ENCODE measurements at regions not wholly inside any gene's neighbourhood (a gene's known extent, or its start where the extent isn't known, plus 50 kb on each side); places are given as distances from the start of the nearest gene placed in this dataset.

- no peaks in the 10 kb centered on the region for H4K20me1 ChIP-seq (ENCODE audit: control insufficient read depth, extremely low read depth, insufficient read depth, low read length)
- H3K9ac ChIP-seq (ENCODE audit: insufficient read depth, low read length) = no peak overlapping the region
- no peaks in the 10 kb centered on the region for H3K27me3 ChIP-seq (ENCODE audit: control insufficient read depth, insufficient read depth, low read length)
- H3K4me1 ChIP-seq (ENCODE audit: control insufficient read depth, extremely low read depth, insufficient read depth, low read length) = no peaks in the 10 kb centered on the region
- no peak overlapping the region for H2AFZ ChIP-seq (ENCODE audit: low read length)
- H3K27ac ChIP-seq (ENCODE audit: insufficient read depth, low read length) = no peak overlapping the region
- H3K4me2 ChIP-seq (ENCODE audit: extremely low read depth, insufficient read depth, low read length) = no peak overlapping the region
- DNase-seq (ENCODE audit: low read depth in 2 of 2) = peak; percentile 32 to 54
- TF ChIP-seq EZH2 (IDR thresholded peaks at IDR 0.05; ENCODE audit: low read length, missing control alignments) = no peak
- TF ChIP-seq CTCF (conservative IDR thresholded peaks at IDR 0.05 in 1 of 2, IDR thresholded peaks at IDR 0.05 in 1 of 2; ENCODE audit: low read depth in 1 of 2, low read length in 2 of 2) = peak; percentile 74 to 87
- no peak overlapping the region for H3K4me3 ChIP-seq (replicated peaks in 1 of 4; ENCODE audit: control extremely low read depth in 1 of 4, insufficient read depth in 1 of 4, low read depth in 3 of 4, low read length in 4 of 4)
- H3K36me3 ChIP-seq (ENCODE audit: control insufficient read depth, insufficient read depth, low read length) = no peaks in the 10 kb centered on the region
- H3K79me2 ChIP-seq (ENCODE audit: control insufficient read depth, insufficient read depth, low read length) = no peaks in the 10 kb centered on the region
- H3K9me3 ChIP-seq (ENCODE audit: control insufficient read depth, insufficient read depth, low read depth, low read length) = no peaks in the 10 kb centered on the region
Measured at GRCh38 chr4:27684610-27685011, 824.0 kb downstream of the STIM2 start.

GRCh38 chr4:27685091-27685490 lies 824.5 kb downstream of the STIM2 start:
- Histone ChIP-seq H3K4me2 (ENCODE audit: extremely low read depth, insufficient read depth, low read length) (no peak overlapping the region), H2AFZ (ENCODE audit: low read length) (no peak overlapping the region), H3K79me2 (ENCODE audit: control insufficient read depth, insufficient read depth, low read length) (no peaks in the 10 kb centered on the region), H3K4me1 (ENCODE audit: control insufficient read depth, extremely low read depth, insufficient read depth, low read length) (no peaks in the 10 kb centered on the region), H3K27ac (ENCODE audit: insufficient read depth, low read length) (no peak overlapping the region), H4K20me1 (ENCODE audit: control insufficient read depth, extremely low read depth, insufficient read depth, low read length) (no peaks in the 10 kb centered on the region), H3K27me3 (ENCODE audit: control insufficient read depth, insufficient read depth, low read length) (no peaks in the 10 kb centered on the region), H3K4me3 (replicated peaks in 1 of 4; ENCODE audit: control extremely low read depth in 1 of 4, insufficient read depth in 1 of 4, low read depth in 3 of 4, low read length in 4 of 4) (no peak overlapping the region), H3K9ac (ENCODE audit: insufficient read depth, low read length) (no peak overlapping the region), H3K36me3 (ENCODE audit: control insufficient read depth, insufficient read depth, low read length) (no peaks in the 10 kb centered on the region), H3K9me3 (ENCODE audit: control insufficient read depth, insufficient read depth, low read depth, low read length) (no peaks in the 10 kb centered on the region)
- TF ChIP-seq CTCF (conservative IDR thresholded peaks at IDR 0.05 in 1 of 2, IDR thresholded peaks at IDR 0.05 in 1 of 2; ENCODE audit: low read depth in 1 of 2, low read length in 2 of 2) = no peak
- TF ChIP-seq EZH2 (IDR thresholded peaks at IDR 0.05; ENCODE audit: low read length, missing control alignments) = no peak
- no peak for DNase-seq (ENCODE audit: low read depth in 2 of 2)

- Histone ChIP-seq H3K27ac (ENCODE audit: insufficient read depth, low read length) (no peak overlapping the region), H3K4me1 (ENCODE audit: control insufficient read depth, extremely low read depth, insufficient read depth, low read length) (no peaks in the 10 kb centered on the region), H3K79me2 (ENCODE audit: control insufficient read depth, insufficient read depth, low read length) (no peaks in the 10 kb centered on the region), H3K9me3 (ENCODE audit: control insufficient read depth, insufficient read depth, low read depth, low read length) (no peaks in the 10 kb centered on the region), H3K4me2 (ENCODE audit: extremely low read depth, insufficient read depth, low read length) (no peak overlapping the region), H3K9ac (ENCODE audit: insufficient read depth, low read length) (no peak overlapping the region), H3K4me3 (replicated peaks in 1 of 4; ENCODE audit: control extremely low read depth in 1 of 4, insufficient read depth in 1 of 4, low read depth in 3 of 4, low read length in 4 of 4) (no peak overlapping the region), H3K27me3 (ENCODE audit: control insufficient read depth, insufficient read depth, low read length) (no peaks in the 10 kb centered on the region), H2AFZ (ENCODE audit: low read length) (no peak overlapping the region), H3K36me3 (ENCODE audit: control insufficient read depth, insufficient read depth, low read length) (no peaks in the 10 kb centered on the region), H4K20me1 (ENCODE audit: control insufficient read depth, extremely low read depth, insufficient read depth, low read length) (no peaks in the 10 kb centered on the region)
- no peak for DNase-seq (ENCODE audit: low read depth in 2 of 2)
- TF ChIP-seq CTCF (conservative IDR thresholded peaks at IDR 0.05 in 1 of 2, IDR thresholded peaks at IDR 0.05 in 1 of 2; ENCODE audit: low read depth in 1 of 2, low read length in 2 of 2) (no peak), EZH2 (IDR thresholded peaks at IDR 0.05; ENCODE audit: low read length, missing control alignments) (no peak)
Measured at GRCh38 chr4:27685947-27686346, 825.3 kb downstream of the STIM2 start.

All from fibroblast of lung (primary cell).